ENCODE measurements at regions not wholly inside any gene's neighbourhood (a gene's known extent, or its start where the extent isn't known, plus 50 kb on each side); places are given as distances from the start of the nearest gene placed in this dataset.

DNA sequence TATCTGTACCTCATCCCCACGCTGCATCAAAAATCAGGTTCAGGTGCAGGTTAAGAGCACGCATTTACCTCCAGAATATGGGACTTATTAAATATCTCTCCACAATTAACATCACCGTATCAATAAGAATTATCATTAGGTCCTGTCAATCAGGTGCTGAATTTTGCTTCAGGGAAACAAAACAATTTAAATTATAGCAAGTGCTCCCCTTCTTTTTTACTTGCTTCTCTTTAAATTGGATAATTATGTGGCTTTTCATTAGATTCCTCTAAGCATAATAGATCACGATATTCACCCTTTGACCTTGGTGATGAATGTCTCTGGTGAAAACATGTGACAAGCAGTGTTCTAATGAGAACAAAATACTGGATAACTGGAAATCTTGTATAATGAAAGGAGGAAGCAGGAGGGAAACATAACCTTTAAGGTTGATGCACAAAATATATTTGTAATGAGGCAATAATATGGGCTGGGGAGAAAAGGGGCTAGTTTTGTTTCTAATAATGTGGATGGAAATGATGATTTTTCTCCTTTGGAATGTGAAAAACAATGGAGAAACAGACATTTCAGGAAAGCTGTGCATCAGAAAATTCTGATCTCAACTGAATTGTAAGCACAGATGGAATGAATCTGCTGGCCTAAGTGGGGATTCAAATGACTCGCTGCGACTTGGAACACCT, 166.9 kb downstream of the SNX10 start:
- TF ChIP-seq EZH2 (IDR thresholded peaks at IDR 0.05; ENCODE audit: low read length, unreplicated experiment) (no peak), EZH2phosphoT487 (IDR thresholded peaks at IDR 0.05; ENCODE audit: borderline replicate concordance, low read length) (no peak)
- TF ChIP-seq, protein P1, sequence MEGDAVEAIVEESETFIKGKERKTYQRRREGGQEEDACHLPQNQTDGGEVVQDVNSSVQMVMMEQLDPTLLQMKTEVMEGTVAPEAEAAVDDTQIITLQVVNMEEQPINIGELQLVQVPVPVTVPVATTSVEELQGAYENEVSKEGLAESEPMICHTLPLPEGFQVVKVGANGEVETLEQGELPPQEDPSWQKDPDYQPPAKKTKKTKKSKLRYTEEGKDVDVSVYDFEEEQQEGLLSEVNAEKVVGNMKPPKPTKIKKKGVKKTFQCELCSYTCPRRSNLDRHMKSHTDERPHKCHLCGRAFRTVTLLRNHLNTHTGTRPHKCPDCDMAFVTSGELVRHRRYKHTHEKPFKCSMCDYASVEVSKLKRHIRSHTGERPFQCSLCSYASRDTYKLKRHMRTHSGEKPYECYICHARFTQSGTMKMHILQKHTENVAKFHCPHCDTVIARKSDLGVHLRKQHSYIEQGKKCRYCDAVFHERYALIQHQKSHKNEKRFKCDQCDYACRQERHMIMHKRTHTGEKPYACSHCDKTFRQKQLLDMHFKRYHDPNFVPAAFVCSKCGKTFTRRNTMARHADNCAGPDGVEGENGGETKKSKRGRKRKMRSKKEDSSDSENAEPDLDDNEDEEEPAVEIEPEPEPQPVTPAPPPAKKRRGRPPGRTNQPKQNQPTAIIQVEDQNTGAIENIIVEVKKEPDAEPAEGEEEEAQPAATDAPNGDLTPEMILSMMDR (conservative IDR thresholded peaks at IDR 0.05; ENCODE audit: low read depth, low read length): no peak
- Histone ChIP-seq H3K36me3 (ENCODE audit: low read depth, low read length) (no peaks in the 10 kb centered on the region), H3K9me2 (replicated peaks; ENCODE audit: low read length) (no peaks in the 10 kb centered on the region), H3K9ac (ENCODE audit: low read length) (no peak overlapping the region), H3K27ac (ENCODE audit: low read length) (no peak overlapping the region), H4K20me1 (ENCODE audit: low read length) (no peaks in the 10 kb centered on the region), H3F3A (ENCODE audit: low read length, unreplicated experiment) (no peaks in the 10 kb centered on the region), H2AFZ (ENCODE audit: low read length) (no peak overlapping the region), H3K4me3 (ENCODE audit: low read length) (no peak overlapping the region), H3K4me1 (ENCODE audit: insufficient read depth, low read length) (peaks cover 33% of the 10 kb centered on the region), H3K9me3 (ENCODE audit: low read length) (no peaks in the 10 kb centered on the region), H3K27me3 (ENCODE audit: low read length) (no peaks in the 10 kb centered on the region), H3K4me2 (ENCODE audit: low read length) (0 out of 2 replicates have a peak overlapping the region, but pooled peaks have one; percentile 30), H3K79me2 (ENCODE audit: low read length) (no peaks in the 10 kb centered on the region)
- DNase-seq: no peak
- intact Hi-C loops (cut with micrococcal nuclease): no loop called here
- ChIA-PET POLR2A (ENCODE audit: unreplicated experiment) (no interaction called here), CTCF (no interaction called here)
- no peak for ATAC-seq
- no TSS peak for BruUV-seq (replicated peaks)

DNA sequence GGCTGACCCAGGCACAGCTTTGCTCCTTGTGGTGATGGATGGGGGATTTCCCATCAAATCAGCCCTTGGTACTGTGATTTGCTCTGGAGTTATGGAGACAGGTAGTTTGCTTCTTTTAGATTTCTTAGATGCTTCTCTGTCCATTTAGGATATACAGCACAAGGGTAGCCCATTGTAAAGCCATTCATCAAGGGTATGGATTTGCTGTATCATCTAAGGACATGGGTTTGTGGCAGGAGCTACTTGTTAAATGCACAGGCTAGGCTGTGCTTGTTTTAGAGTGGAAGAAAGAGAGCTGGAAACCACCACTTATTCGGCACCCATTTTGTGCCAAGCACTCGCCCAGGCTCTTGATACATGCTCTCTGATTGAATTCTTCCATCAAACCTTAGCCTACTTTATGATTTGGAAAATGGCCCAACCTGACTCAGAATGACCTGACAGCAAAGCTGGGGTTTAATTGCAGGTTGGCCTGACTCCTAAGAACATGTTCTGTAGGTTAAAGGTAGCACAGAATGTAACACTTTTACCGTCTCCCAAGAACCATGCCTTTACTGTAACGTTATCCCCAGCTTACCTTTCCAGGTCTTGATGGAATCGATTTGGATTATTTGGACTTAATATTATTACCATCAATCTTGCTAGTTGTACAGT, 168.0 kb downstream of the SNX10 start:
- Histone ChIP-seq H3F3A (ENCODE audit: low read length, unreplicated experiment) (no peaks in the 10 kb centered on the region), H3K36me3 (ENCODE audit: low read depth, low read length) (no peaks in the 10 kb centered on the region), H3K9me2 (replicated peaks; ENCODE audit: low read length) (no peaks in the 10 kb centered on the region), H3K79me2 (ENCODE audit: low read length) (no peaks in the 10 kb centered on the region), H3K4me1 (ENCODE audit: insufficient read depth, low read length) (peaks cover 24% of the 10 kb centered on the region), H3K27me3 (ENCODE audit: low read length) (no peaks in the 10 kb centered on the region), H4K20me1 (ENCODE audit: low read length) (no peaks in the 10 kb centered on the region), H3K9ac (ENCODE audit: low read length) (no peak overlapping the region), H2AFZ (ENCODE audit: low read length) (peak overlapping the region; percentile 12; the same call in 1 of the 2 replicates), H3K4me3 (ENCODE audit: low read length) (no peak overlapping the region), H3K4me2 (ENCODE audit: low read length) (peak overlapping the region; percentile 30), H3K27ac (ENCODE audit: low read length) (peak overlapping the region; percentile 29), H3K9me3 (ENCODE audit: low read length) (no peaks in the 10 kb centered on the region)
- POLR2A ChIA-PET (ENCODE audit: unreplicated experiment): no interaction called here
- CTCF ChIA-PET: interaction anchor here (0.6 kb wide), 1 partner anchor 10 kb away, joined by 4 read pairs; no protein-coding TSS in a partner anchor
- TF ChIP-seq EZH2 (IDR thresholded peaks at IDR 0.05; ENCODE audit: low read length, unreplicated experiment): no peak
- no peak for TF ChIP-seq EZH2phosphoT487 (IDR thresholded peaks at IDR 0.05; ENCODE audit: borderline replicate concordance, low read length)
- TF ChIP-seq, protein P1 (conservative IDR thresholded peaks at IDR 0.05; ENCODE audit: low read depth, low read length): no peak
- no TSS peak for BruUV-seq (replicated peaks)
- DNase-seq: peak; percentile 76
- peak; percentile 80 for ATAC-seq
- intact Hi-C loops (cut with micrococcal nuclease): no loop called here

Measured in PC-3 (cell line).